ENCODE measurements at regions not wholly inside any gene's neighbourhood (a gene's known extent, or its start where the extent isn't known, plus 50 kb on each side); places are given as distances from the start of the nearest gene placed in this dataset.

GRCh38 chr11:134943544-134943943 lies 531.5 kb upstream of the B3GAT1 start:
- in situ Hi-C loops (cut with MboI) = no loop called here
- 2% methylated on average over 6 of the region's 6 CpGs for WGBS (ENCODE audit: insufficient coverage, low coverage, missing lambda C conversion rate)
- Histone ChIP-seq H3K9me3 (replicated peaks; ENCODE audit: control insufficient read depth, insufficient read depth, low read depth, low read length) (no peaks in the 10 kb centered on the region), H4K20me1 (replicated peaks; ENCODE audit: control insufficient read depth, insufficient read depth, low read length) (no peaks in the 10 kb centered on the region; the same call in 1 of the 2 replicates), H3K4me1 (replicated peaks in 1 of 2; ENCODE audit: control insufficient read depth in 2 of 2, insufficient read depth in 2 of 2, low read length in 2 of 2) (no peaks in the 10 kb centered on the region), H3K4me3 (no peak overlapping the region), H3K4me2 (ENCODE audit: insufficient read depth, low read length) (no peak overlapping the region), H3K79me2 (ENCODE audit: control insufficient read depth, insufficient read depth, low read length) (no peaks in the 10 kb centered on the region), H3K9me1 (ENCODE audit: control insufficient read depth, insufficient read depth, low read length) (no peaks in the 10 kb centered on the region), H3K36me3 (ENCODE audit: control insufficient read depth, insufficient read depth, low read length) (no peaks in the 10 kb centered on the region), H3K27me3 (ENCODE audit: control insufficient read depth in 2 of 2, insufficient read depth in 2 of 2, low read length in 2 of 2) (peaks cover 0 to 23% of the 10 kb centered on the region in 2 experiments; a peak in 1 of 5 replicates), H2AFZ (ENCODE audit: low read depth, low read length) (no peak overlapping the region), H3K27ac (ENCODE audit: extremely low read depth, low read depth, low read length) (no peak overlapping the region), H3K9ac (ENCODE audit: insufficient read depth in 1 of 2, low read depth in 2 of 2, low read length in 2 of 2) (no peak overlapping the region)
- TF ChIP-seq ZNF655 (CRISPR knock-in tag; IDR thresholded peaks at IDR 0.05) (no peak), DPF2 (IDR thresholded peaks at IDR 0.05) (no peak), SP1 (CRISPR knock-in tag; IDR thresholded peaks at IDR 0.05) (no peak), ZEB2 (IDR thresholded peaks at IDR 0.05) (no peak), PHTF2 (CRISPR knock-in tag; IDR thresholded peaks at IDR 0.05) (no peak), HIVEP1 (CRISPR knock-in tag; IDR thresholded peaks at IDR 0.05) (no peak), HMBOX1 (IDR thresholded peaks at IDR 0.05) (no peak), CBFB (CRISPR knock-in tag; IDR thresholded peaks at IDR 0.05) (no peak), PHF8 (IDR thresholded peaks at IDR 0.05; ENCODE audit: borderline replicate concordance, low read length) (no peak), MED1 (CRISPR knock-in tag; IDR thresholded peaks at IDR 0.05; ENCODE audit: borderline replicate concordance) (no peak), NR2C2 (CRISPR knock-in tag; IDR thresholded peaks at IDR 0.05) (no peak), NR2C2 (tag; IDR thresholded peaks at IDR 0.05) (no peak)
- ATAC-seq (no peak), DNase-seq (ENCODE audit: extremely low read depth in 1 of 4, low spot score in 3 of 4) (no peak), FAIRE-seq (no peak)
- BruUV-seq (replicated peaks) = no TSS peak
- intact Hi-C loops (cut with micrococcal nuclease) = loop anchor here (5.0 kb wide), 1 partner anchor 76 kb away; no protein-coding TSS in a partner anchor
- ChIA-PET CTCF (ENCODE audit: low intra/inter-chr PET ratio) (no interaction called here), POLR2A (no interaction called here)
